ENCODE measurements at regions not wholly inside any gene's neighbourhood (a gene's known extent, or its start where the extent isn't known, plus 50 kb on each side); places are given as distances from the start of the nearest gene placed in this dataset.

GRCh38 chr9:82168585-82168984 is 180.0 kb downstream of the SPATA31D1 start:
- TF ChIP-seq, protein P1, sequence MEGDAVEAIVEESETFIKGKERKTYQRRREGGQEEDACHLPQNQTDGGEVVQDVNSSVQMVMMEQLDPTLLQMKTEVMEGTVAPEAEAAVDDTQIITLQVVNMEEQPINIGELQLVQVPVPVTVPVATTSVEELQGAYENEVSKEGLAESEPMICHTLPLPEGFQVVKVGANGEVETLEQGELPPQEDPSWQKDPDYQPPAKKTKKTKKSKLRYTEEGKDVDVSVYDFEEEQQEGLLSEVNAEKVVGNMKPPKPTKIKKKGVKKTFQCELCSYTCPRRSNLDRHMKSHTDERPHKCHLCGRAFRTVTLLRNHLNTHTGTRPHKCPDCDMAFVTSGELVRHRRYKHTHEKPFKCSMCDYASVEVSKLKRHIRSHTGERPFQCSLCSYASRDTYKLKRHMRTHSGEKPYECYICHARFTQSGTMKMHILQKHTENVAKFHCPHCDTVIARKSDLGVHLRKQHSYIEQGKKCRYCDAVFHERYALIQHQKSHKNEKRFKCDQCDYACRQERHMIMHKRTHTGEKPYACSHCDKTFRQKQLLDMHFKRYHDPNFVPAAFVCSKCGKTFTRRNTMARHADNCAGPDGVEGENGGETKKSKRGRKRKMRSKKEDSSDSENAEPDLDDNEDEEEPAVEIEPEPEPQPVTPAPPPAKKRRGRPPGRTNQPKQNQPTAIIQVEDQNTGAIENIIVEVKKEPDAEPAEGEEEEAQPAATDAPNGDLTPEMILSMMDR (IDR thresholded peaks at IDR 0.05; ENCODE audit: borderline replicate concordance, extremely low read depth, low read length, poor library complexity, severe bottlenecking), result no peak
- no peak for TF ChIP-seq EZH2 (IDR thresholded peaks at IDR 0.05; ENCODE audit: borderline replicate concordance, low read depth, low read length, severe bottlenecking)
